Fibroblast of villous mesenchyme (primary cell): ENCODE measurements at regions not wholly inside any gene's neighbourhood (a gene's known extent, or its start where the extent isn't known, plus 50 kb on each side); places are given as distances from the start of the nearest gene placed in this dataset.

ENCODE experiments used
- DNase-seq: peaks from one replicate; pipeline ENCODE4 v3.0.0-alpha.2; 2010; ENCODE audit warnings: low read depth
- H3K4me3 ChIP-seq: 2 replicates; pipeline ENCODE4 v1.5.1; 2011; ENCODE audit warnings: low read depth, mild to moderate bottlenecking, low read length
- TF ChIP-seq, protein P1 (sequence below): IDR thresholded peaks from 2 replicates; pipeline ENCODE4 v1.5.1; 2012; ENCODE audit warnings: low read depth, mild to moderate bottlenecking, low read length; ENCODE audit not compliant: insufficient read depth

DNA sequence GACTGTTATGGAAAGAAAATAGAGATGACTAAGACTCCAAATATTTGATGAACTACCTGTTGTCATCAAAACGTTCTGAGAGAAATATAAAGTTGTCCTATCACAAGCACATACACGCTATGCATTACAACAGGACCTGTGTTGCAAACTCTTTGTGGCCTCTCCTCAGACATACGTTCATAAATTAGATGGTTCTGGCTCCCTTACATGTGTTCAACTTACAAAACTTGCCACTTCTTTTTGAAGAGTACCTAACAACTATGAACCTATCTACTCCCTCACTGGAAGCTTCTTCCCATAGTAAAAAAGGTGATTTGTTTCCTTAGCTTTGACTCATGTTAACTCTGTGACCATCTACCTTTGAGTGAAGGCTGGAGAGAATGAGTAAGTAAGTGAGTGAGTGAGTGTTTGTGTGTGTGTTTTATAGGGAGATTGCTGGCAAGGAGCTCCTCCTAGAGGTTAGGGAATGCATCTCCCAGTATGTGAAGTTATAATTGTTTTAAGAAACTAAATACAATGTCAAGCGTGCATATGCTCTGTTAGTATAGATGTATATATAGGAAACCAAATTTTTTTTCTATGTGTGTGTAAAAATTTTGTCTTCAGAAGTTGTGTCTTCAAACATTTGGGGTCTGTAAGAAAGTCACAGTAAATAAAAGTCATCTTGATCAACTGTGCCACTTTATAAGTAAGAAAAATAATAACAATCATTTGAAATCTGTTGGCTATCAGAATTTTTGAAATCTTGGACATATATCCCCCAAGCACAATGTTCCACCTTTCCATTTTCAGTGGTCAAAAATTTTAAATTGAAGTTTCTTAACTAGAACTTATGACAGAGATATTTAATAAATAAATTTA lies 1211.1 kb upstream of the GJE1 start:
- TF ChIP-seq, protein P1, sequence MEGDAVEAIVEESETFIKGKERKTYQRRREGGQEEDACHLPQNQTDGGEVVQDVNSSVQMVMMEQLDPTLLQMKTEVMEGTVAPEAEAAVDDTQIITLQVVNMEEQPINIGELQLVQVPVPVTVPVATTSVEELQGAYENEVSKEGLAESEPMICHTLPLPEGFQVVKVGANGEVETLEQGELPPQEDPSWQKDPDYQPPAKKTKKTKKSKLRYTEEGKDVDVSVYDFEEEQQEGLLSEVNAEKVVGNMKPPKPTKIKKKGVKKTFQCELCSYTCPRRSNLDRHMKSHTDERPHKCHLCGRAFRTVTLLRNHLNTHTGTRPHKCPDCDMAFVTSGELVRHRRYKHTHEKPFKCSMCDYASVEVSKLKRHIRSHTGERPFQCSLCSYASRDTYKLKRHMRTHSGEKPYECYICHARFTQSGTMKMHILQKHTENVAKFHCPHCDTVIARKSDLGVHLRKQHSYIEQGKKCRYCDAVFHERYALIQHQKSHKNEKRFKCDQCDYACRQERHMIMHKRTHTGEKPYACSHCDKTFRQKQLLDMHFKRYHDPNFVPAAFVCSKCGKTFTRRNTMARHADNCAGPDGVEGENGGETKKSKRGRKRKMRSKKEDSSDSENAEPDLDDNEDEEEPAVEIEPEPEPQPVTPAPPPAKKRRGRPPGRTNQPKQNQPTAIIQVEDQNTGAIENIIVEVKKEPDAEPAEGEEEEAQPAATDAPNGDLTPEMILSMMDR, result peak; percentile 88
- H3K4me3 ChIP-seq, result no peak overlapping the region
- peak; percentile 82 for DNase-seq

DNA sequence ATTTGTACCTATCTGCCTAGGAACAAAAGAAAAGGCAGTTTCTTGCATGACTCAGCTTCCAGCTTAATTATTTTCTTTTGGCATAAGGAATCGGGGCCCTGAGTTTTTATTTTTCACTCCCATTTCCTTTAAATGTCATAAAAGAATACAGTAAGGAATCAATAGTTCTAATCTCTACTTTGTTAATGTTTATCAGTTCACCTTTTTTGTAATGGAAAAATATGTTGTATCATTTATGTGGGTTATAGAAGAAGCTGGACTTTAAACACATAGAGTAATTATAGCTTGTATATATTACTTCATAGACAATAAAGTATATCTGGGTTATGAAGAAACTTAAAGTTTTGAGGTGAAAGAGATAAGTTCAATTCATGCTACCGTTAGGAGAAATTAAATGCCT lies 1214.8 kb upstream of the GJE1 start:
- H3K4me3 ChIP-seq, result no peak overlapping the region
- TF ChIP-seq, protein P1, result no peak
- DNase-seq, result no peak

DNA sequence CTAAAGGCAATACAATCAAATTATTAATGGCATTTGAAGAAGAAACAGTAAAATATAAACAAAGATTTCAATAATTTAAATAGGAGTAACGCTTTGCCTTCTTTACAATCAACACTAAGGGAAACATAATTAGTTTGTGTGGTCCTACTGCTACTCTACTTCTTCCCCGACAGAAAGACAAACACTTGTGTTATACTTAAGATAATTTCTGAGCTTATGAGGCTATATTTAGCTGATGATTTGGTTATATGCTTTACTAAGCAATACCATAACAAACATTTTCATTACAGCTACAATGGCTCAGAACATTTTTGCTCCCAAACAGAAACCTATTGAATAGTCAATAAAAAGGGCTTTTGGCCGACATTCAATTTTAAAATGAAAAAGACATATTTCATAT lies 1217.2 kb upstream of the GJE1 start:
- no peak overlapping the region for H3K4me3 ChIP-seq
- no peak for DNase-seq
- TF ChIP-seq, protein P1, result no peak

DNA sequence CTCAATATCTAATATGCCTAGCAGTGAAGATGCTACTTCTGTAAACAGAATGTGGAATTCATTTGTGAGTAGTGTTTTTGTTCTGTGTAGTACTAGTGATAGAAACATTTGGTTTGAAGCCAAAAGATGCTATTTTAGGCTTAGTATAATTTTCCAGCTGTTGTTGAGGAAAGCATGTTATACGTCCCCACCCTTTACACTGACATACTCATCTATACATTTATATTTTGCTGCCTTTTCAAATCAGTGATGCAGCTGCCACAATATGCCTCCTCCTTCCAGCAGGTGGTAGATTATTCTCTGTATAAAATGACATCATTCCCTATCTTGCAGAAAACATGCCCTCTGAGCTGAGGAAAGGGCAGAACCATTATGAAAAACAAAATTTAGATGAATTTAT lies 1217.6 kb upstream of the GJE1 start:
- no peak for DNase-seq
- TF ChIP-seq, protein P1, result peak; percentile 8
- H3K4me3 ChIP-seq, result no peak overlapping the region

DNA sequence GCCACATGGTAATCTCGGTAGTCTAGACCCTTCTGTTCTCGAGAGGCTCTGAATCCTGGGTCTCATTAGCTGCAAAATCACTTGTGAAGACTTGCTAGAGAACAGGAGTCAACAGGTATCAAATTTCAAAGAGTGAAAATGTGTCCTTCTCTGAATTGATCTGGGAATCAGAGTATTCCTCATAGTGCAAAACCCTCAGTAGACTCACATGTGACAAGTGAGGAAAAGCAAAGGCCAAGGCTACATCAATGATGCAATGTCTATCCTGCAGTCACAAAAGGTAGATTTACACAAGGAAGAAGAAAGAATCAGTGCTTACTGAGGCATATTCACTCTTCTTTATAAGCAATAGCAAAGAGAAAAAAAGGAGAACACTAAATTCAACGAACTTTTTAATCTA lies 1220.0 kb upstream of the GJE1 start:
- DNase-seq, result no peak
- TF ChIP-seq, protein P1, result no peak
- no peak overlapping the region for H3K4me3 ChIP-seq

DNA sequence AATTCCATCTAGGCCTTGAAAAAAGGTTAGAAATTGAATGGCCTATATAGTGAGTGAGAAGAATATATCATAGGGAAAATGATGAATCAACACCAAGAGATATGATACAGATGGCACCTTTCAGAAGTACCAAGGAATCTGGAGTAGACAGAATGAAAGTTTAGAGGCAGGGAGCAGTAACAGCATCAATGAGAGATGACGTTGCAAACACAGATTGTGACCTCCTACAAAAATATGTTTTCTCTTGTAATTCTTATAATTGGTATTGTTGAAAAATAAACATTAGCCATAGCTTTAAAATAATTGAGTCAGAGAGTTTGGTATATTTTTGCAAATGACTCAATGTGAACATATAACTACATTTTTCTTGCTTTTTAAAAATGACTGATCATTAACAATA lies 1223.1 kb upstream of the GJE1 start:
- TF ChIP-seq, protein P1, result no peak
- H3K4me3 ChIP-seq, result no peak overlapping the region
- DNase-seq, result no peak

DNA sequence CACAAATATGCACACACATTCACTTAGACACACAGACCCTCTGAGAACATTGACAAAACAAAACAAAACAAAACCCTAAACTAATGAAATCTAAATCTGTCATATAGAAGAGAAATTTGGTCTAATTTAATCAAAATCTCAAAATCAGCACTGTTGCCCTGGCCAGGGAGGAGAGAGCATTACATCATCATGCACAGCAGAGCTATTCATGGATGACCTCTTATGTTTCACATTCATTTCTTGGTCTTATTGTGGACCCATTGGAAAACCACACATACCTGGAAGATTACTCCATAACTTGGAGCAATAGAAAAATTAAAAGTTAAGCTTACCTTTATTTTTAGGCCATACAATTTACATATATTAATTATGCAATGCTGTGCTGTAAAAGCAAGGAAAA lies 1223.6 kb upstream of the GJE1 start:
- H3K4me3 ChIP-seq, result no peak overlapping the region

More for the DNA sequence above, 1223.6 kb upstream of the GJE1 start:
- TF ChIP-seq, protein P1, result no peak
- no peak for DNase-seq
